Common myeloid progenitor, CD34-positive (primary cell): ENCODE measurements at regions not wholly inside any gene's neighbourhood (a gene's known extent, or its start where the extent isn't known, plus 50 kb on each side); places are given as distances from the start of the nearest gene placed in this dataset.

Source experiments
- CTCF ChIA-PET: fragments of 350-600 bp; sonication (Branson Sonifier 250); formaldehyde crosslinking; loops from one replicate; lab custom pipeline; 2021; ENCODE audit warnings: antibody characterized with exemption; lab: Charles Lee
- POLR2A ChIA-PET: fragments of 350-600 bp; sonication (Branson Sonifier 250); formaldehyde crosslinking; loops from one replicate; lab custom pipeline; 2021; ENCODE audit warnings: antibody characterized with exemption; lab: Charles Lee
- DNase-seq, 3 donors: peaks; one replicate each; pipeline versions ENCODE4 v3.0.0 to v3.0.0-alpha.2; 2013
- H3K27ac ChIP-seq, 2 experiments: 1 replicate in 1 of 2; 2 replicates in 1 of 2; pipeline ENCODE4 v1.7.0; 2013; ENCODE audit warnings: inconsistent platforms in 2 of 2, low read length in 2 of 2, mild to moderate bottlenecking in 2 of 2, low read depth in 1 of 2, moderate library complexity in 1 of 2; ENCODE audit not compliant: severe bottlenecking in 2 of 2, insufficient read depth in 1 of 2, poor library complexity in 1 of 2
- H3K27me3 ChIP-seq, 5 experiments: replicated peaks in 2 of 5; 1 replicate in 3 of 5; 2 replicates in 2 of 5; pipeline versions ENCODE4 v1.6.1 to v1.7.0; 2013; ENCODE audit warnings: low read length in 4 of 5, mild to moderate bottlenecking in 2 of 5, moderate library complexity in 2 of 5, inconsistent platforms in 1 of 5; ENCODE audit not compliant: insufficient read depth in 5 of 5, control insufficient read depth in 4 of 5
- H3K36me3 ChIP-seq, 4 experiments: 1 replicate in 2 of 4; 2 replicates in 2 of 4; pipeline versions ENCODE4 v1.6.1 to v1.7.0; 2013; ENCODE audit warnings: low read length in 3 of 4, control low read depth in 1 of 4, mild to moderate bottlenecking in 1 of 4; ENCODE audit not compliant: control insufficient read depth in 4 of 4, insufficient read depth in 4 of 4
- H3K4me1 ChIP-seq, 4 experiments: 1 replicate in 3 of 4; 2 replicates in 1 of 4; pipeline versions ENCODE4 v1.6.1 to v1.7.1; 2013; ENCODE audit warnings: low read length in 3 of 4, mild to moderate bottlenecking in 3 of 4, control low read depth in 1 of 4, inconsistent platforms in 1 of 4, moderate library complexity in 1 of 4; ENCODE audit not compliant: control insufficient read depth in 4 of 4, insufficient read depth in 4 of 4; ENCODE audit errors: control extremely low read depth in 1 of 4
- H3K4me3 ChIP-seq, 7 experiments: 1 replicate in 4 of 7; 2 replicates in 3 of 7; pipeline versions ENCODE4 v1.5.1 to v1.7.0; 2013; ENCODE audit warnings: mild to moderate bottlenecking in 7 of 7, low read length in 6 of 7, moderate library complexity in 6 of 7, inconsistent platforms in 2 of 7, low read depth in 2 of 7, control low read depth in 1 of 7; ENCODE audit not compliant: insufficient read depth in 4 of 7, control insufficient read depth in 1 of 7; ENCODE audit errors: extremely low read depth in 1 of 7
- H3K9me3 ChIP-seq, 5 experiments: 1 replicate in 4 of 5; 2 replicates in 1 of 5; pipeline versions ENCODE4 v1.6.1 to v1.7.1; 2013; ENCODE audit warnings: low read length in 4 of 5, mild to moderate bottlenecking in 2 of 5, inconsistent platforms in 1 of 5, low read depth in 1 of 5, moderate library complexity in 1 of 5; ENCODE audit not compliant: control insufficient read depth in 4 of 5, insufficient read depth in 2 of 5; ENCODE audit errors: control extremely low read depth in 1 of 5
- WGBS: methylation state at CpG from one replicate; pipeline ENCODE4 v1.1.5; 2013; ENCODE audit not compliant: insufficient coverage; 5-methylcytosine and 5-hydroxymethylcytosine counted together

DNA sequence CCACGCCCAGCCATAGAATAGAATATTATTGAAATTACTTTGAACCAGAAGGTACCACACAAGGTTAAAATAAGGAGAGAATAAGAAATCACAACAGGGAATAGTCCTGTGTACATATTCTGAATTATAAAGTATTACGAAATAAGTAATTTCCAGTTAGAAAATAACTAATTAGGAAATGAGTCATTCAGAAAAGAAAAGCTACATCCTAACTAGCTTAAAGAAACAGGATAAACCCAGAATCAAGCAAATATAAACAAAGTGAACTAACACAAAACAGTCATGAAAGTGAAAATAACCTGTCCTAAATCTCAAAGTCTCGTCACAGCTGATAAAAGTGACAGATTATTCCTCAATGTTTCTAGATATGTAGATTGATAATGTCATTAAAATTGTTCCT, 74.8 kb upstream of the NEBL start:
- Histone ChIP-seq H3K4me3 (no peak overlapping the region), H3K27me3 (no peaks in the 10 kb centered on the region), H3K9me3 (no peaks in the 10 kb centered on the region), H3K4me1 (no peaks in the 10 kb centered on the region), H3K36me3 (no peaks in the 10 kb centered on the region), H3K27ac (no peak overlapping the region)
- WGBS, result no CpG with 5 or more reads among the region's 3 CpGs
- CTCF ChIA-PET, result no interaction called here
- DNase-seq, result no peak
- POLR2A ChIA-PET, result no interaction called here

DNA sequence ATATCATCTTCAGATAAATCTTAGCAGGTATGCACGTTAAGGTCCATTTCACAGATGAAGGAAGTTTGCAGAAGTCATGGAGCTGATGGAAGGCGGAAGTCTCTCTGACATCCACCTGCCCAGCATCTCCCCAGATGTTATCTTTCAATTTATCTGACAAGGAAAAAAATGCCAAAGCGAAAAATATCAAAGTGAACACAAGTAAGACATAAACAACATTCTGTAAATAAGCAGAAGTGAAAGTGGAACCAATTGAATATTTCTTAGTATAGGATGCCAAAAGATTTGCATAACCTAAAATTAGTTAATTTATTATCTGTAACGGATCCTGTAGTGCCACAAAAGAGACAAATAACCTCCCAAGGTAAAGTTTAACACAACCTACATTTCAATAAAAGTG, 73.6 kb upstream of the NEBL start:
- POLR2A ChIA-PET, result no interaction called here
- no peaks in the 10 kb centered on the region for H3K9me3 ChIP-seq
- H3K4me3 ChIP-seq, result no peak overlapping the region
- no peaks in the 10 kb centered on the region for H3K36me3 ChIP-seq
- no peaks in the 10 kb centered on the region for H3K4me1 ChIP-seq
- 100% methylated on average over 1 of the region's 4 CpGs for WGBS
- CTCF ChIA-PET, result no interaction called here
- H3K27ac ChIP-seq, result no peak overlapping the region
- no peak for DNase-seq
- H3K27me3 ChIP-seq, result no peaks in the 10 kb centered on the region

DNA sequence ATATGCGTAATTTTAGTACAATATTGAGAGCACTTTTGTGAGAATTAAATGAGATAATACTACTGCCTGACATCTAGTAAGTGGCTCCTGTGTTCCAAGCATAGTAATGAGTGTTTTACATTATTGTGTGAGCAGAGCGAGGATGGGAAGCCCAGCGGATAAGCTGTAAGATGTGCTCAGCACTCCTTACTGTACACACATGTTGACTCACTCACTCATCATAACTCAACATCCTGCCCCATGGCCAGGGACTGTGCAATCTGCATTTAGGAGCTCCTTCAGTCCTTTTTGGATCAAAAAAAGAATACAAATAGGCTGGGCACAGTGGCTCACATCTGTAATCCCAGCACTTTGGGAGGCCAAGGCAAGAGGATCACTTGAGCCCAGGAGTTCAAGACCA, 72.9 kb upstream of the NEBL start:
- POLR2A ChIA-PET, result no interaction called here
- no peaks in the 10 kb centered on the region for H3K36me3 ChIP-seq
- H3K9me3 ChIP-seq, result no peaks in the 10 kb centered on the region
- H3K27me3 ChIP-seq, result no peaks in the 10 kb centered on the region
- DNase-seq, result no peak
- CTCF ChIA-PET, result no interaction called here
- no peak overlapping the region for H3K4me3 ChIP-seq
- H3K4me1 ChIP-seq, result no peaks in the 10 kb centered on the region
- WGBS, result 100% methylated on average over 1 of the region's 3 CpGs
- H3K27ac ChIP-seq, result no peak overlapping the region

DNA sequence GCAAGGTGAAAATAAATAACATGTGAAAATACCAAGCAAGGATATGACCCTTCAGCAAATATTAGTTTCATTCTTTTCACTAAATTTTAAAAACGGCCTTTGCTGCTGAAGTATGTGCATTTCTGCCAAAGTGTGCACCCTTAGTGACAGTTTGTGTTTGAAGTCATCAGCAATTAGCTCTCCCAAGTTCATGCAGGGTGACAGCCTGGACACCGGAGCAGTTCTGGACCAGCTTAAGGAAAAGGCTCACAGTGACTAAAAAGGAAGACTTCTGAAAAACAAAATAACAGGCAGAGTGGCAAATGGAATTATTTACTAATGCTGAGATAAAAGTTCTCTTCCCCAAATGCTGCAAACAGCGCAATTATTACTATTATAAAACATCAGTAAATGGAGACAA, 69.3 kb upstream of the NEBL start:
- POLR2A ChIA-PET, result no interaction called here
- Histone ChIP-seq H3K4me1 (no peaks in the 10 kb centered on the region), H3K27me3 (no peaks in the 10 kb centered on the region), H3K4me3 (no peak overlapping the region), H3K9me3 (no peaks in the 10 kb centered on the region), H3K36me3 (no peaks in the 10 kb centered on the region), H3K27ac (no peak overlapping the region)
- WGBS, result 90% methylated on average over 2 of the region's 3 CpGs
- CTCF ChIA-PET, result no interaction called here
- DNase-seq, result no peak

DNA sequence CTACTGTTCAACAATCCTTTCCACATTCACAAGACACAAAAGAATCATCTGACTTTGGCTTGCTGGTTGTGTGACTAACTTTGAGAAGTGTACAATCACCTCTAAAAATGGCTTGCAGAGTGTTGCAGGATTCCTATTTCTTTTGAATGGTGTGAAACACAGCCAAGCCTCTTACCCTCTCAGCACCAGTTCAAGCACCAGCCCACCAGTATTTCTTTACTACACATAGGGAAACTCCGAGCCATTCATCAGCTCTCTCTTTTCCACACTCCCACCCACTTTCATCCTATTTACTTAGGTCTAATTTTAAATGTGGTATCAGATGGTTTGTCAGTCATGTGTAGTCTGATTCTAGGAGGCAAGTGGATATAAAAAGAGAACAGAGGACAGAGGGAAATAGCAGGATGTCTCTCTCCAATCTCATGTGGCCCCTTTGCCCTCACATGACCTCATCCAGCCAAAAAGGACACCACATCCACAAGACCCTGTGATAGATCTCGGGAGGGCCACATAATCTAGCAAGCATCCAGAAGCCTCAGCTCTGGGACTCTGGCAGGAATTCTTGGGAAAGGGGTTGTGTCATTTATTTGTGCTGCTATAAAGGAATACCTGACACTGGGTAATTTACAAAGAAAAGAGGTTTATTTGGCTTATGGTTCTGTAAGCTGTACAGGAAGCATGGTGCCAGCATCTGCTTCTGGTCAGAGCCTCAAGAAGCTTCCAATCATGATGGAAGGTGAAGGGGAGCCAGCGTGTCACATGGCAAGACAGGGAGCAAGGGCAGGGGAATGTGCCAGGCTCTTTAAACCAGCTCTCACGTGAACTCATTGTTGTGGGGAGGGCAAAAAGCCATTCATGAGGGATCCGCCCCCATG, 66.8 kb upstream of the NEBL start:
- WGBS, result 100% methylated on average over 2 of the region's 5 CpGs
- CTCF ChIA-PET, result no interaction called here
- H3K4me1 ChIP-seq, result no peaks in the 10 kb centered on the region
- H3K9me3 ChIP-seq, result no peaks in the 10 kb centered on the region
- POLR2A ChIA-PET, result no interaction called here
- H3K4me3 ChIP-seq, result no peak overlapping the region
- DNase-seq, result no peak
- H3K27me3 ChIP-seq, result no peaks in the 10 kb centered on the region
- H3K27ac ChIP-seq, result no peak overlapping the region
- H3K36me3 ChIP-seq, result no peaks in the 10 kb centered on the region

DNA sequence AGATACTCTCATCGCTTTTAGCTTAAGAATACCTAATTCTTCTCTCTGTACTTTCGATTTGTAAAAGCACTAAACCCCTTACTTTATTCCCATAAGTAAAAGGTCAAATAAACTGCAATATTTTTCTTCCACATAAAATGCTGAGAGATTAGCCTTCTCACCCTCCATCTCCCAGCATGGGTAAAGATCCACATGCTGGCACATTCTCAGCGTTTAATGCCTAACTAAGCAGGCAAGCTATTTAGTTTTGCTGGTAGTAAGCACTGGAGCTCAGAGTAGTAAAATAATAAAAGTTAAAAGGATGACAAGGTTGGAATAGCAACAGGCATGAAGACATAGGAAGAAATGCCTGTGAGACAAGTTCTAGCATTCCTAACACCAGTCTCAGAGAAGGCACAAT, 65.9 kb upstream of the NEBL start:
- Histone ChIP-seq H3K36me3 (no peaks in the 10 kb centered on the region), H3K27me3 (no peaks in the 10 kb centered on the region), H3K27ac (no peak overlapping the region), H3K9me3 (no peaks in the 10 kb centered on the region), H3K4me3 (no peak overlapping the region), H3K4me1 (no peaks in the 10 kb centered on the region)
- DNase-seq, result no peak
- whole genome bisulfite sequencing, result 90% methylated on average over 1 of the region's 3 CpGs
- ChIA-PET POLR2A (no interaction called here), CTCF (no interaction called here)

DNA sequence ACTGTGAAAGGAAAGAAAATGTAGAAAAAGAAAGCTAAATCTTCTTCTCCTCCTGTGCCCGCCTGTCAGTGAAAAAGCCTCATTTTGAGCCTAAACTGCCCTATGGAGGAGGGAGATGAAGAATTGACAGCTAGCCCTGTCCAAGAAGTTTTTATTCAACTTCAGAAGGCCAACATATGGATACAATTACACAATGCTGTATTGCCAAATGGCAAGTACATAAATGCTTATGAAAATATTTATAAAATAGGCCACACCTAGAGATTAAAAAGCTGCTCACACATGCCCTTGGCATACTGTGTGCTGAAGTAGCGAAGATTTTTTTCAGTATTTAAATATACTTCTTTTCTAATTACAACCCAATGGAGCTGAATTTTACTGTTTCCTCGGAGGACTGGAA, 65.1 kb upstream of the NEBL start:
- no peak overlapping the region for H3K27ac ChIP-seq
- no peaks in the 10 kb centered on the region for H3K9me3 ChIP-seq
- no peak overlapping the region for H3K4me3 ChIP-seq
- no peaks in the 10 kb centered on the region for H3K36me3 ChIP-seq
- H3K27me3 ChIP-seq, result no peaks in the 10 kb centered on the region
- ChIA-PET CTCF (no interaction called here), POLR2A (no interaction called here)
- DNase-seq, result no peak
- no CpG with 5 or more reads among the region's 3 CpGs for WGBS
- H3K4me1 ChIP-seq, result no peaks in the 10 kb centered on the region
